Pancreas (tissue), 10 donors: ENCODE measurements at regions not wholly inside any gene's neighbourhood (a gene's known extent, or its start where the extent isn't known, plus 50 kb on each side); places are given as distances from the start of the nearest gene placed in this dataset.
A peak's percentile ranks its signal among the peaks of the same experiment; 100 is the strongest.

Experiments
- ATAC-seq, 4 donors: fragments of 200-7000 bp; cut with Tn5 transposase; one replicate each; pipeline versions ENCODE4 v1.8.0 to v1.9.1; 2020; ENCODE audit warnings: mild to moderate bottlenecking in 4 of 4, moderate library complexity in 4 of 4
- DNase-seq, 6 donors: peaks; one replicate each; pipeline ENCODE4 v3.0.0-alpha.2; 2020
- FAIRE-seq: peaks from 2 replicates; lab custom pipeline; 2012; peaks lifted over from hg19 to GRCh38; lab: Jason Lieb, UNC
- H3K27ac ChIP-seq, 4 donors: fragments of 200-600 bp; sonication (generic); 1 replicate in 3 of 4; 2 replicates in 1 of 4; pipeline versions ENCODE4 v1.5.0 to v1.8.0; 2020
- H3K27me3 ChIP-seq, 4 donors: fragments of 200-600 bp; one replicate each; pipeline ENCODE4 v1.8.0; 2021
- H3K36me3 ChIP-seq, 3 donors: fragments of 200-600 bp; sonication (generic) in 1 of 3; one replicate each; pipeline versions ENCODE4 v1.5.0 to v1.8.0; 2020 to 2021
- H3K4me1 ChIP-seq, 3 donors: fragments of 200-600 bp; one replicate each; pipeline ENCODE4 v1.8.0; 2021
- H3K4me3 ChIP-seq, 4 donors: fragments of 200-600 bp; sonication (generic) in 2 of 4; one replicate each; pipeline versions ENCODE4 v1.5.0 to v1.8.0; 2020 to 2021
- H3K9me3 ChIP-seq, 4 donors: fragments of 200-600 bp; one replicate each; pipeline ENCODE4 v1.8.0; 2021
- CTCF ChIP-seq, 4 donors: fragments of 200-600 bp; sonication (generic) in 3 of 4; IDR thresholded peaks; one replicate each; pipeline versions ENCODE4 v1.5.0 to v1.8.0; 2021; ENCODE audit warnings: antibody characterized with exemption in 4 of 4
- WGBS, 2 donors: extraction: QIAGEN DNeasy Blood & Tissue Kit; methylation state at CpG; one replicate each; pipeline ENCODE4 v1.1.7; 2013; 5-methylcytosine and 5-hydroxymethylcytosine counted together
- intact Hi-C, 3 donors: fragments of 100-400 bp; cut with DNase I; formaldehyde crosslinking; loops; one replicate each; pipeline versions ENCODE4 v1.11.1 to v1.14.2; 2022
- donor health status: healthy with polysubstance abuse.
- donor health status: DM: no; HTN: no; CAD: no; lungs with moderate emphysema.
- donor health status: DM: no; HTN: no; CAD: no.
- donor health status: control.
- donor health status: control.
- donor health status: Bipolar disorder and iron deficiency.
- donor health status: DM: yes; HTN: yes; CAD: no.
- donor health status: DM: no; HTN: no; CAD: no.
- donor health status: DM: no; HTN: no; CAD: no.
- donor health status: DM: yes; HTN: yes; CAD: no.

- ATAC-seq, result no peak
- no peak for DNase-seq
- H3K27ac ChIP-seq, result no peak overlapping the region
- H3K4me1 ChIP-seq, result peaks cover 0 to 4% (median 0%) of the 10 kb centered on the region in 3 donors
- no peaks in the 10 kb centered on the region for H3K9me3 ChIP-seq
- no peaks in the 10 kb centered on the region for H3K36me3 ChIP-seq
- H3K27me3 ChIP-seq, result no peaks in the 10 kb centered on the region
- H3K4me3 ChIP-seq, result no peak overlapping the region
- 81 to 83% methylated on average over 1 of the region's 1 CpG for WGBS, 2 donors
- no peak for FAIRE-seq
- TF ChIP-seq CTCF (IDR thresholded peaks at IDR 0.05), result no peak
- intact Hi-C loops, result no loop called here
Measured at GRCh38 chr4:155616117-155616516, 50.5 kb upstream of the GUCY1A1 start.

- Histone ChIP-seq H3K4me1 (peaks cover 0 to 4% (median 0%) of the 10 kb centered on the region in 3 donors), H3K9me3 (no peaks in the 10 kb centered on the region), H3K27me3 (no peaks in the 10 kb centered on the region), H3K36me3 (no peaks in the 10 kb centered on the region), H3K27ac (no peak overlapping the region), H3K4me3 (no peak overlapping the region)
- TF ChIP-seq CTCF (IDR thresholded peaks at IDR 0.05), result no peak
- no peak for ATAC-seq
- peak; percentile 23 for FAIRE-seq
- 64 to 68% methylated on average over 4 of the region's 4 CpGs for WGBS, 2 donors
- DNase-seq, result no peak
- intact Hi-C loops, result no loop called here
Measured at GRCh38 chr4:155615081-155615887, 51.4 kb upstream of the GUCY1A1 start.

- H3K27me3 ChIP-seq, result no peaks in the 10 kb centered on the region
- no peaks in the 10 kb centered on the region for H3K9me3 ChIP-seq
- FAIRE-seq (peak; percentile 47), DNase-seq (no peak), ATAC-seq (peak in 1 of 4 donors; percentile 41)
- H3K4me1 ChIP-seq, result peaks cover 0 to 4% (median 0%) of the 10 kb centered on the region in 3 donors
- 80 to 90% methylated on average over 1 of the region's 1 CpG for WGBS, 2 donors
- H3K36me3 ChIP-seq, result no peaks in the 10 kb centered on the region
- no peak overlapping the region for H3K4me3 ChIP-seq
- intact Hi-C loops, result no loop called here
- TF ChIP-seq CTCF (IDR thresholded peaks at IDR 0.05), result no peak
- H3K27ac ChIP-seq, result no peak overlapping the region
Measured at GRCh38 chr4:155614111-155614762, 52.4 kb upstream of the GUCY1A1 start.

GRCh38 chr4:155612074-155612473 is 54.6 kb upstream of the GUCY1A1 start:
- DNase-seq (no peak), FAIRE-seq (no peak), ATAC-seq (no peak)
- WGBS, 2 donors, result 76 to 88% methylated on average over 2 of the region's 2 CpGs
- Histone ChIP-seq H3K4me1 (peaks cover 0 to 4% (median 0%) of the 10 kb centered on the region in 3 donors), H3K9me3 (no peaks in the 10 kb centered on the region), H3K4me3 (no peak overlapping the region), H3K27ac (no peak overlapping the region), H3K27me3 (no peaks in the 10 kb centered on the region), H3K36me3 (no peaks in the 10 kb centered on the region)
- intact Hi-C loops, result no loop called here
- no peak for TF ChIP-seq CTCF (IDR thresholded peaks at IDR 0.05)

- intact Hi-C loops, result no loop called here
- H3K36me3 ChIP-seq, result no peaks in the 10 kb centered on the region
- no peaks in the 10 kb centered on the region for H3K27me3 ChIP-seq
- no peak for FAIRE-seq
- no peaks in the 10 kb centered on the region for H3K9me3 ChIP-seq
- no peak for DNase-seq
- ATAC-seq, result no peak
- no peak overlapping the region for H3K27ac ChIP-seq
- 76 to 81% methylated on average over 4 of the region's 4 CpGs for WGBS, 2 donors
- TF ChIP-seq CTCF (IDR thresholded peaks at IDR 0.05), result no peak
- H3K4me1 ChIP-seq, result peaks cover 0 to 4% (median 0%) of the 10 kb centered on the region in 3 donors
- H3K4me3 ChIP-seq, result no peak overlapping the region
Measured at GRCh38 chr4:155611501-155611900, 55.1 kb upstream of the GUCY1A1 start.
